IMR-90 (cell line): ENCODE measurements at regions not wholly inside any gene's neighbourhood (a gene's known extent, or its start where the extent isn't known, plus 50 kb on each side); places are given as distances from the start of the nearest gene placed in this dataset.

Experiments used
- ATAC-seq: fragments of 200-7000 bp; cut with Tn5 transposase; 2 replicates; pipeline ENCODE4 v1.9.1; 2020; ENCODE audit warnings: low read depth, mild to moderate bottlenecking, moderate library complexity
- BruUV-seq: library from RNA; stranded (reverse); fragments of 400-500 nt; replicated peaks from 2 replicates; lab custom pipeline; 2021; lab: Mats Ljungman, UMichigan
- CTCF ChIA-PET: fragments of 300-600 bp; formaldehyde crosslinking; extraction: SDS; loops from one replicate; lab custom pipeline; 2021; ENCODE audit warnings: antibody characterized with exemption; lab: Yijun Ruan, JAX
- POLR2A ChIA-PET: fragments of 300-600 bp; sonication (Branson Sonifier 250); formaldehyde crosslinking; loops from one replicate; lab custom pipeline; 2022; ENCODE audit warnings: antibody characterized with exemption; ENCODE audit not compliant: unreplicated experiment; lab: Charles Lee
- DNase-seq: peaks from one replicate; pipeline ENCODE4 v3.0.0; 2013
- H2AFZ ChIP-seq: replicated peaks from 2 replicates; pipeline ENCODE3; 2013; ENCODE audit warnings: low read length, mild to moderate bottlenecking; ENCODE audit not compliant: poor library complexity
- H2AK5ac ChIP-seq: 2 replicates; pipeline ENCODE4 v1.6.1; 2013; ENCODE audit warnings: low read depth, low read length, inconsistent platforms
- H2AK9ac ChIP-seq: replicated peaks from 2 replicates; pipeline ENCODE3; 2013; ENCODE audit warnings: mild to moderate bottlenecking, low read depth, low read length, moderate library complexity; ENCODE audit not compliant: poor library complexity
- H2BK120ac ChIP-seq: 2 replicates; pipeline ENCODE4 v1.6.1; 2013; ENCODE audit warnings: low read depth, low read length, inconsistent platforms
- H2BK15ac ChIP-seq: 3 replicates; pipeline ENCODE4 v1.6.1; 2013; ENCODE audit warnings: low read depth, low read length, inconsistent platforms
- H2BK20ac ChIP-seq: 2 replicates; pipeline ENCODE4 v1.6.1; 2013; ENCODE audit warnings: low read depth, mild to moderate bottlenecking, inconsistent platforms, low read length, moderate library complexity
- H2BK5ac ChIP-seq: 2 replicates; pipeline ENCODE4 v1.6.1; 2013; ENCODE audit warnings: mild to moderate bottlenecking, low read depth, low read length, inconsistent platforms; ENCODE audit not compliant: poor library complexity, severe bottlenecking
- H3K14ac ChIP-seq: replicated peaks from 2 replicates; pipeline ENCODE4 v1.6.1; 2013; ENCODE audit warnings: low read depth, low read length, inconsistent platforms
- H3K18ac ChIP-seq: 2 replicates; pipeline ENCODE4 v1.6.1; 2013; ENCODE audit warnings: low read depth, low read length, control low read depth
- H3K23ac ChIP-seq: 2 replicates; pipeline ENCODE4 v1.6.1; 2013; ENCODE audit warnings: low read depth, low read length, inconsistent platforms
- H3K27ac ChIP-seq: 2 replicates; pipeline ENCODE4 v1.5.1; 2013; ENCODE audit warnings: mild to moderate bottlenecking, control low read depth, low read length; ENCODE audit not compliant: insufficient read depth
- H3K27me3 ChIP-seq: 2 replicates; pipeline ENCODE4 v1.6.1; 2013; ENCODE audit warnings: low read length; ENCODE audit not compliant: control insufficient read depth, insufficient read depth
- H3K36me3 ChIP-seq: 2 replicates; pipeline ENCODE4 v1.6.1; 2013; ENCODE audit warnings: low read length, mixed read lengths; ENCODE audit not compliant: control insufficient read depth, insufficient read depth
- H3K4ac ChIP-seq: 2 replicates; pipeline ENCODE4 v1.6.1; 2013; ENCODE audit warnings: low read depth, low read length, inconsistent platforms
- H3K4me1 ChIP-seq: 2 replicates; pipeline ENCODE4 v1.6.1; 2013; ENCODE audit warnings: low read length, mixed read lengths; ENCODE audit not compliant: control insufficient read depth, insufficient read depth
- H3K4me2 ChIP-seq: 2 replicates; pipeline ENCODE4 v1.6.1; 2013; ENCODE audit warnings: low read depth, mild to moderate bottlenecking, control low read depth, low read length, moderate library complexity
- H3K4me3 ChIP-seq: 2 replicates; pipeline ENCODE4 v1.5.1; 2013; ENCODE audit warnings: low read depth, mild to moderate bottlenecking, control low read depth, low read length, moderate library complexity; ENCODE audit not compliant: insufficient read depth
- H3K56ac ChIP-seq: 2 replicates; pipeline ENCODE4 v1.6.1; 2013; ENCODE audit warnings: low read length, inconsistent platforms; ENCODE audit not compliant: insufficient read depth; ENCODE audit errors: extremely low read depth
- H3K79me1 ChIP-seq, 2 experiments: 2 replicates each; pipeline ENCODE4 v1.6.1; 2013; ENCODE audit warnings: low read length in 2 of 2, inconsistent platforms in 1 of 2, low read depth in 1 of 2
- H3K9ac ChIP-seq: 2 replicates; pipeline ENCODE4 v1.6.1; 2013; ENCODE audit warnings: low read depth, low read length, control low read depth
- H3K9me1 ChIP-seq: 2 replicates; pipeline ENCODE4 v1.6.1; 2013; ENCODE audit warnings: low read length, inconsistent platforms; ENCODE audit not compliant: insufficient read depth
- H3K9me3 ChIP-seq: 2 replicates; pipeline ENCODE4 v1.6.1; 2013; ENCODE audit warnings: low read length; ENCODE audit not compliant: control insufficient read depth, insufficient read depth
- H4K20me1 ChIP-seq: 2 replicates; pipeline ENCODE4 v1.6.1; 2013; ENCODE audit warnings: low read length, inconsistent platforms; ENCODE audit not compliant: insufficient read depth
- H4K5ac ChIP-seq: 2 replicates; pipeline ENCODE4 v1.6.1; 2013; ENCODE audit warnings: mild to moderate bottlenecking, low read depth, low read length, control low read depth
- H4K8ac ChIP-seq, 2 experiments: 2 replicates each; pipeline ENCODE4 v1.6.1; 2013; ENCODE audit warnings: low read depth in 2 of 2, low read length in 2 of 2, control low read depth in 1 of 2, inconsistent platforms in 1 of 2
- H4K91ac ChIP-seq: 2 replicates; pipeline ENCODE4 v1.6.1; 2013; ENCODE audit warnings: low read depth, low read length, inconsistent platforms; ENCODE audit not compliant: insufficient read depth
- BHLHE40 ChIP-seq: fragments of 150-350 bp; IDR thresholded peaks from 2 replicates; pipeline ENCODE4 v1.6.1; 2016; ENCODE audit warnings: mild to moderate bottlenecking, low read depth, low read length
- CEBPB ChIP-seq: IDR thresholded peaks from 2 replicates; pipeline ENCODE4 v1.6.1; 2012; ENCODE audit warnings: low read depth, low read length, improper control_type of control experiment
- CHD1 ChIP-seq: IDR thresholded peaks from 2 replicates; pipeline ENCODE4 v1.6.1; 2012; ENCODE audit warnings: low read depth, low read length, improper control_type of control experiment
- CTCF ChIP-seq: conservative IDR thresholded peaks from 2 replicates; pipeline ENCODE4 v1.5.1; 2012; ENCODE audit warnings: mild to moderate bottlenecking, low read depth, low read length, improper control_type of control experiment
- FOS ChIP-seq: fragments of 150-350 bp; IDR thresholded peaks from 2 replicates; pipeline ENCODE4 v1.6.1; 2016; ENCODE audit warnings: low read depth, low read length
- MAFK ChIP-seq: IDR thresholded peaks from 2 replicates; pipeline ENCODE4 v1.6.1; 2012; ENCODE audit warnings: low read depth, low read length, improper control_type of control experiment
- MAZ ChIP-seq: IDR thresholded peaks from 2 replicates; pipeline ENCODE4 v1.6.1; 2012; ENCODE audit warnings: low read depth, mild to moderate bottlenecking, low read length, improper control_type of control experiment, moderate library complexity, borderline replicate concordance
- MXI1 ChIP-seq: IDR thresholded peaks from 2 replicates; pipeline ENCODE4 v1.6.1; 2012; ENCODE audit warnings: low read depth, mild to moderate bottlenecking, low read length, moderate library complexity, borderline replicate concordance
- NFE2L2 ChIP-seq: fragments of 150-350 bp; IDR thresholded peaks from 2 replicates; pipeline ENCODE4 v1.6.1; 2016; ENCODE audit warnings: low read depth, mild to moderate bottlenecking, low read length
- POLR2A ChIP-seq: IDR thresholded peaks from 2 replicates; pipeline ENCODE4 v1.6.1; 2012; ENCODE audit warnings: mild to moderate bottlenecking, low read depth, low read length
- RAD21 ChIP-seq: IDR thresholded peaks from 2 replicates; pipeline ENCODE4 v1.6.1; 2012; ENCODE audit warnings: low read length, improper control_type of control experiment
- RCOR1 ChIP-seq: IDR thresholded peaks from 2 replicates; pipeline ENCODE4 v1.6.1; 2012; ENCODE audit warnings: mild to moderate bottlenecking, low read length, improper control_type of control experiment; ENCODE audit not compliant: insufficient replicate concordance
- RFX5 ChIP-seq: IDR thresholded peaks from 2 replicates; pipeline ENCODE4 v1.8.0; 2012; ENCODE audit warnings: low read depth, mild to moderate bottlenecking, low read length, moderate library complexity
- SMC3 ChIP-seq: fragments of 150-350 bp; IDR thresholded peaks from 2 replicates; pipeline ENCODE4 v1.6.1; 2016; ENCODE audit warnings: low read depth, mild to moderate bottlenecking, antibody characterized with exemption, low read length, moderate library complexity
- WGBS, 2 experiments: methylation state at CpG; one replicate each; pipeline versions ENCODE4 v1.1.5 to v1.1.7; 2013; ENCODE audit warnings: missing lambda C conversion rate in 2 of 2; ENCODE audit not compliant: insufficient read length in 1 of 2; ENCODE audit errors: extremely low coverage in 2 of 2; 5-methylcytosine and 5-hydroxymethylcytosine counted together
- dilution Hi-C: fragments of 300-500 bp; cut with HindIII; formaldehyde crosslinking; loops from one replicate; pipeline ENCODE4 v1.14.3; 2018; ENCODE audit warnings: low sequenced_read_pairs; ENCODE audit not compliant: unreplicated experiment
- in situ Hi-C: fragments of 300-500 bp; cut with MboI; formaldehyde crosslinking; loops from 3 replicates; pipeline ENCODE4 v1.14.3; 2019; ENCODE audit warnings: low sequenced_read_pairs, inconsistent platforms, mixed read lengths
- intact Hi-C: fragments of 100-400 bp; cut with micrococcal nuclease; formaldehyde crosslinking; loops from 2 replicates; pipeline ENCODE4 v1.10.0; 2022
- TF ChIP-seq, protein P1 (sequence below): fragments of 150-350 bp; IDR thresholded peaks from 2 replicates; pipeline ENCODE4 v1.6.1; 2017; ENCODE audit warnings: mild to moderate bottlenecking, antibody characterized with exemption, low read length, low read depth
- TF ChIP-seq, protein P2 (sequence below): fragments of 150-350 bp; IDR thresholded peaks from 2 replicates; pipeline ENCODE4 v1.6.1; 2016; ENCODE audit warnings: low read depth, mild to moderate bottlenecking, low read length, moderate library complexity, borderline replicate concordance

DNA sequence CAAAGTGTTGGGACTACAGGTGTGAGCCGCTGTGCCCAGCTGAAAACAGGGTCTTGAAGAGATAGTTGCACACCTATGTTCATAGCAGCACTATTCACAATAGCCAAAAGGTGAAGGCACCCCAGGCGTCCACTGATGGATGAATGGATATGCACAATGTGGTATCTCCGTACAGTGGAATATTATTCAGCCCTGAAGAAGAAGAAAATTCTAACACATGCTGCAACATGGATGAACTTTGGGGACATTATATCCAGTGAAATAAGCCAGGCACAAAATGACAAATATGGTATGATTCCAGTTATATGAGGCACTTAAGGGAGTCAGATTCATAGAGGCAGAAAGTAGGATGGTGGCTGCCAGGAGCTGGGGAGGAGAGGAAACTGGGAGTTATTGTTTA lies 137.6 kb upstream of the WNT4 start:
- no peak for TF ChIP-seq MAFK
- TF ChIP-seq RAD21: no peak
- TF ChIP-seq, protein P1, sequence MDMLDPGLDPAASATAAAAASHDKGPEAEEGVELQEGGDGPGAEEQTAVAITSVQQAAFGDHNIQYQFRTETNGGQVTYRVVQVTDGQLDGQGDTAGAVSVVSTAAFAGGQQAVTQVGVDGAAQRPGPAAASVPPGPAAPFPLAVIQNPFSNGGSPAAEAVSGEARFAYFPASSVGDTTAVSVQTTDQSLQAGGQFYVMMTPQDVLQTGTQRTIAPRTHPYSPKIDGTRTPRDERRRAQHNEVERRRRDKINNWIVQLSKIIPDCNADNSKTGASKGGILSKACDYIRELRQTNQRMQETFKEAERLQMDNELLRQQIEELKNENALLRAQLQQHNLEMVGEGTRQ: no peak
- no peak for TF ChIP-seq NFE2L2
- no peak for TF ChIP-seq POLR2A
- TF ChIP-seq SMC3: no peak
- TF ChIP-seq, protein P2, sequence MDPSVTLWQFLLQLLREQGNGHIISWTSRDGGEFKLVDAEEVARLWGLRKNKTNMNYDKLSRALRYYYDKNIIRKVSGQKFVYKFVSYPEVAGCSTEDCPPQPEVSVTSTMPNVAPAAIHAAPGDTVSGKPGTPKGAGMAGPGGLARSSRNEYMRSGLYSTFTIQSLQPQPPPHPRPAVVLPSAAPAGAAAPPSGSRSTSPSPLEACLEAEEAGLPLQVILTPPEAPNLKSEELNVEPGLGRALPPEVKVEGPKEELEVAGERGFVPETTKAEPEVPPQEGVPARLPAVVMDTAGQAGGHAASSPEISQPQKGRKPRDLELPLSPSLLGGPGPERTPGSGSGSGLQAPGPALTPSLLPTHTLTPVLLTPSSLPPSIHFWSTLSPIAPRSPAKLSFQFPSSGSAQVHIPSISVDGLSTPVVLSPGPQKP: no peak
- TF ChIP-seq CTCF: no peak
- no peak for TF ChIP-seq BHLHE40
- no peak for TF ChIP-seq MAZ
- no peak for TF ChIP-seq RFX5
- TF ChIP-seq RCOR1: no peak
- no peak for TF ChIP-seq CHD1
- no peak for TF ChIP-seq MXI1
- TF ChIP-seq FOS: no peak
- TF ChIP-seq CEBPB: no peak
- no peak overlapping the region for H2BK15ac ChIP-seq
- no peaks in the 10 kb centered on the region for H3K79me1 ChIP-seq
- H4K8ac ChIP-seq: no peak overlapping the region
- peaks cover 52% of the 10 kb centered on the region for H3K27me3 ChIP-seq
- no peak overlapping the region for H2BK20ac ChIP-seq
- no peaks in the 10 kb centered on the region for H3K36me3 ChIP-seq
- H2AFZ ChIP-seq: no peak overlapping the region
- H4K20me1 ChIP-seq: no peaks in the 10 kb centered on the region
- WGBS, 2 experiments: no CpG with 5 or more reads among the region's 3 CpGs
- in situ Hi-C loops: no loop called here
- dilution Hi-C loops: no loop called here
- H2BK5ac ChIP-seq: no peak overlapping the region
- DNase-seq: no peak
- no peaks in the 10 kb centered on the region for H3K4me1 ChIP-seq
- no TSS peak for BruUV-seq
- H2AK5ac ChIP-seq: no peak overlapping the region
- H3K4me2 ChIP-seq: no peak overlapping the region
- H2AK9ac ChIP-seq: no peak overlapping the region
- POLR2A ChIA-PET: no interaction called here
- no peak overlapping the region for H3K4me3 ChIP-seq
- H4K5ac ChIP-seq: no peak overlapping the region
- no peak overlapping the region for H2BK120ac ChIP-seq
- no peak overlapping the region for H3K9ac ChIP-seq
- H3K14ac ChIP-seq: no peak overlapping the region
- no peak overlapping the region for H3K4ac ChIP-seq
- no peak overlapping the region for H3K56ac ChIP-seq
- H3K9me1 ChIP-seq: no peaks in the 10 kb centered on the region
- no peak overlapping the region for H4K91ac ChIP-seq
- no peak overlapping the region for H3K18ac ChIP-seq
- H3K9me3 ChIP-seq: no peaks in the 10 kb centered on the region
- ATAC-seq: no peak
- no peak overlapping the region for H3K23ac ChIP-seq
- intact Hi-C loops: no loop called here
- H3K27ac ChIP-seq: no peak overlapping the region
- CTCF ChIA-PET: no interaction called here
